Omental fat pad (tissue), 3 donors: ENCODE measurements at regions not wholly inside any gene's neighbourhood (a gene's known extent, or its start where the extent isn't known, plus 50 kb on each side); places are given as distances from the start of the nearest gene placed in this dataset.

ENCODE experiments used
- ATAC-seq: fragments of 150-250 bp; one replicate; pipeline ENCODE4 v1.9.1; 2016; ENCODE audit warnings: mild to moderate bottlenecking, moderate library complexity; ENCODE audit not compliant: low FRiP score
- DNase-seq: peaks from one replicate; pipeline ENCODE4 v3.0.0-alpha.2; 2019; ENCODE audit warnings: low spot score
- CTCF ChIP-seq, 3 donors: fragments of 450-650 bp; IDR thresholded peaks; one replicate each; pipeline ENCODE4 v1.5.1; 2016 to 2017; ENCODE audit warnings: antibody characterized with exemption in 3 of 3, mild to moderate bottlenecking in 3 of 3, moderate library complexity in 2 of 3

GRCh38 chr1:69045572-69045971 lies 522.1 kb upstream of the LRRC7 start:
- DNase-seq, result no peak
- ATAC-seq, result no peak
- no peak for TF ChIP-seq CTCF (IDR thresholded peaks at IDR 0.05)

DNA sequence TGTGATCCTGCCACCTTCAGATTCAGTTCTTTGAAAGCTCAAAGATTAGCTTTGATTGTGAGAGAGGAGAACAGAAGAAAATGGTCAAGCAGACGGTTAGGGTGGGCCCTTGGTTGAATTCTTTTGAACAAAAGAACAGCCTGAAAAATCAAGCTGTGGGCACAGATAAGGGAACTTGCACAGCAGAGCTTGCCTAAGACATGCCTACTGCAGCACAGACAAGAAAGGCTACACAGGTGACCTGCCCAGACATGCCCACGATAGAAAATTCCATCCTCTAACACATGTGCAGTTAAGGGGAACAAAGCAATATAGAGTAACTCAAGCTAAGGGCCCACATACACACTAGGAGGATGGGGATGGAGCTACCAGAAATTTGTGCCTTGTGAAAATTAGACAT lies 512.5 kb upstream of the LRRC7 start:
- ATAC-seq (no peak), DNase-seq (no peak)
- no peak for TF ChIP-seq CTCF (IDR thresholded peaks at IDR 0.05)

- DNase-seq (no peak), ATAC-seq (no peak)
These were observed 509.3 kb upstream of the LRRC7 start for GRCh38 chr1:69058454-69058853.

DNA sequence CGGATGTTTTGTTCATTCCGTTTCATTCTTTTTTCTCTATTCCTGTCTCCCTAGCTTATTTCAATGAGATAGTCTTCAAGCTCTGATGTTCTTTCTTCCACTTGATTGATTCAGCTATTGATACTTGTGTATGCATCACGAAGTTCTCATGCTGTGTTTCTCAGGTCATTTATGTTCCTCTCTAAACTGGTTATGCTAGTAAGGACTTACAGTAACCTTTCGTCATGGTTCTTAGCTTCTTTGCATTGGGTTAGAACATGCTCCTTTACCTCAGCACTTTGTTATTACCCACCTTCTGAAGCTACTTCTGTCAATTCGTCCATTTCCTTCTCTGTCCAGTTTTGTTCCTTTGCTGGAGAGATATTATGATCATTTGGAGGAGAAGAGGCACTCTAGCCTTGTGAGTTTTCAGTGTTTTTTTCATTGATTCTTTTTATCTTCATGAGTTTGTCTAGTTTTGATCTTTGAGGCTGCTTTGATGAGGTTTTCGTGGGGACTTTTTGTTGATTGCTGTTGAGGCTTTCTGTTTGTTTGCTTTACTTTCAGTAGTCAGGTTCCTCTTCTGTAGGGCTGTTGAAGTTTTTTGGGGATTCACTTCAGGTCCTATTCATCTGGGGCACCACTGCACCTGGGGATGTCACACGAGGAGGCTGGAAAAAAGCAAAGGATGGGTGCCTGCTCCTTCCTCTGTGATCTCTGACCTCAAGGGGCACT lies 496.9 kb upstream of the LRRC7 start:
- no peak for ATAC-seq

More at GRCh38 chr1:69058454-69058853, 509.3 kb upstream of the LRRC7 start:
- TF ChIP-seq CTCF (IDR thresholded peaks at IDR 0.05), result no peak

DNA sequence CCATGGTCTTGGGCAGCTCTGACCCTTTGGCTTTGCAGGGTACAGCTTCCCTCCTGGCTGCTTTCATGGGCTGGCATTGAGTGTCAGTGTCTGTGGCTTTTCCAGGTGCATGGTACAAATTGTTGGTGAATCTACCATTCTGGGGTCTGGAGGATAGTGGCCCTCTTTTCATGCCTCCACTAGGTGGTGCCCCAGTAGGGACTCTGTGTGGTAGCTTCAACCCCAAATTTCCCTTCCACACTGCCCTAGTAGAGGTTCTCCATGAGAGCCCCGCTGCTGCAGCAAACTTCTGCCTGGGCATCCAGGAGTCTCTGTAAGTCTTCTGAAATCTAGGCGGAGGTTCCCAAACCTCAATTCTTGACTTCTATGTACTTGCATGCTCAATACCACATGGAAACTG lies 494.5 kb upstream of the LRRC7 start:
- no peak for ATAC-seq
- no peak for TF ChIP-seq CTCF (IDR thresholded peaks at IDR 0.05)
- DNase-seq, result no peak

More for the DNA sequence above, 496.9 kb upstream of the LRRC7 start:
- no peak for TF ChIP-seq CTCF (IDR thresholded peaks at IDR 0.05)
- no peak for DNase-seq

DNA sequence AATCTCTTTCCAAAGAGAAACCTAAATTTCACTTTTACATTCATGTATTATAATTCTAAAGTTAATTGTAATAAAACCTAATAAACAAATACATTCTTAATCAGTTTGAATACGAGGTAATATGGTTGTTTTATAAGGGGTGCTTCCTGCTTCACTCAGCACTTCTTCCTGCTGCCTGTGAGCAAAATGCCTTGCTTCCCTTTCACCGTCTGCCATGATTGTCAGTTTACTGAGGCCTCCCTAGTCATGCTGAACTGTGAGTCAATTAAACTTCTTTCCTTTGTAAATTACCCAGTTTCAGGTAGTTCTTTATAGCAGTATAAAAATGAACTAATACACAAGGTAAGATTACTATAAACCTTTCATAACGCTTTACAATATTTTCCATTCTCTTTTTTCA lies 491.1 kb upstream of the LRRC7 start:
- TF ChIP-seq CTCF (IDR thresholded peaks at IDR 0.05), result no peak
- no peak for ATAC-seq
- no peak for DNase-seq

- no peak for TF ChIP-seq CTCF (IDR thresholded peaks at IDR 0.05)
- DNase-seq (no peak), ATAC-seq (no peak)
These were observed 490.5 kb upstream of the LRRC7 start for GRCh38 chr1:69077198-69077597.
